ENCODE measurements at regions not wholly inside any gene's neighbourhood (a gene's known extent, or its start where the extent isn't known, plus 50 kb on each side); places are given as distances from the start of the nearest gene placed in this dataset.

GRCh38 chr7:33776788-33777187, 128.6 kb upstream of the BMPER start:
- no peak for TF ChIP-seq CTCF (IDR thresholded peaks at IDR 0.05)
- TF ChIP-seq POLR2A (IDR thresholded peaks at IDR 0.05), result no peak

Data from heart left ventricle (tissue), 13 donors.